Thymus (tissue), 11 donors: ENCODE measurements at regions not wholly inside any gene's neighbourhood (a gene's known extent, or its start where the extent isn't known, plus 50 kb on each side); places are given as distances from the start of the nearest gene placed in this dataset.

Experiments
- DNase-seq, 9 donors: peaks; one replicate each; pipeline ENCODE4 v3.0.0-alpha.2; 2013; ENCODE audit warnings: low spot score in 9 of 9, low read depth in 6 of 9, missing footprints in 1 of 9
- H3K27ac ChIP-seq, 2 donors: one replicate each; pipeline ENCODE4 v1.5.1; 2013; ENCODE audit warnings: control low read depth in 1 of 2, low read depth in 1 of 2, low read length in 1 of 2, mild to moderate bottlenecking in 1 of 2, moderate library complexity in 1 of 2
- H3K27me3 ChIP-seq, 2 donors: one replicate each; pipeline ENCODE4 v1.5.1; 2013; ENCODE audit warnings: low read length in 1 of 2; ENCODE audit not compliant: control insufficient read depth in 2 of 2, insufficient read depth in 1 of 2
- H3K36me3 ChIP-seq, 2 donors: one replicate each; pipeline ENCODE4 v1.5.1; 2013; ENCODE audit warnings: low read length in 1 of 2, mild to moderate bottlenecking in 1 of 2, moderate library complexity in 1 of 2; ENCODE audit not compliant: control insufficient read depth in 2 of 2, insufficient read depth in 2 of 2
- H3K4me1 ChIP-seq, 2 donors: one replicate each; pipeline ENCODE4 v1.5.1; 2013; ENCODE audit warnings: low read length in 2 of 2; ENCODE audit not compliant: control insufficient read depth in 2 of 2, insufficient read depth in 2 of 2
- H3K4me3 ChIP-seq, 2 donors: one replicate each; pipeline ENCODE4 v1.5.1; 2013; ENCODE audit warnings: low read length in 2 of 2, control low read depth in 1 of 2, mild to moderate bottlenecking in 1 of 2
- H3K9me3 ChIP-seq, 2 donors: one replicate each; pipeline ENCODE4 v1.5.1; 2013; ENCODE audit warnings: low read length in 1 of 2, mild to moderate bottlenecking in 1 of 2; ENCODE audit not compliant: control insufficient read depth in 2 of 2, insufficient read depth in 1 of 2
- WGBS: extraction: QIAGEN DNeasy Blood & Tissue Kit; methylation state at CpG from one replicate; pipeline ENCODE4 v1.1.7; 2013; 5-methylcytosine and 5-hydroxymethylcytosine counted together
- donor health status: healthy.

DNA sequence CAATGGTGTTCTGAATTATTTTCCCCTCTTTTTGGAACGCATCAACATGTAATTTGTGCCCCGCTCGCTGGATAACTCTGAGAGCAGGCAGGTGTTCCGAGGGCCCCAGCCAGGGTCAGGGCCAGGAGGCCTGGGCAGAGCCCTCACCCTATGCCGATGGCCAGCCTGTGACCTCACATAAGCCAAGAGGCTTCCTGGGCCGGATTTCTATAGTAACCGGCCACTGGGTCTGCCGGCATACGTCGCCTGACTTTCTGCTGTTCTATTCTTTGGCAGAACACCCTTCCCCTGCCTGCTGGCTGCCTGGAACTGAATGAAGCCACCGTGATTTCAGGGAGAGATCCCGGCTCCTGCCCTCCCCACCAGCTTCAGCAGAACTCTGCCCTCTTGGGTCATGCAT, 375.2 kb downstream of the SHANK2 start:
- no peaks in the 10 kb centered on the region for H3K36me3 ChIP-seq
- 84% methylated on average over 12 of the region's 12 CpGs for WGBS
- DNase-seq, result no peak

DNA sequence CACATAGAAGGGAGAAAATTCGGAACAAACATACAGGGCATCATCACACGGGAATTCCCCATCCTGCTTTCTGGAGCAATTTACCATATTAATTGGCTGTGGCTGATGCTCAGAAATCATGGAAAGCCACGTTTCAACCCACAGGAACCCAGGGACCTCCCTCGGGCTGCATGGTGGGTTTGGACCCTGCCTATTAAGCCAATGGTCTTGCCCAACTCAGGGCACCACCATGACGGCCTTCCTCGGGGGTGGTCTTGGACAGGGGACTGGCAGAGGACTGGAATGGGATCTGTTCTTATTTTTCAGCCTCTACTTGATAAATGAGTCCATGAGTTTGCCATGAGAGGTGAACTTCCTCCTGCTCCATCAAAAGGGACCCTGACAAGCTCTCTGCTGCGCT, 374.0 kb downstream of the SHANK2 start:
- Histone ChIP-seq H3K36me3 (no peaks in the 10 kb centered on the region), H3K4me3 (no peak overlapping the region), H3K27ac (no peak overlapping the region), H3K4me1 (no peaks in the 10 kb centered on the region), H3K27me3 (no peaks in the 10 kb centered on the region), H3K9me3 (no peaks in the 10 kb centered on the region)
- WGBS, result 84% methylated on average over 7 of the region's 7 CpGs
- DNase-seq, result no peak

More for the DNA sequence above, 375.2 kb downstream of the SHANK2 start:
- no peaks in the 10 kb centered on the region for H3K4me1 ChIP-seq
- H3K4me3 ChIP-seq, result no peak overlapping the region
- H3K9me3 ChIP-seq, result no peaks in the 10 kb centered on the region
- H3K27ac ChIP-seq, result no peak overlapping the region
- no peaks in the 10 kb centered on the region for H3K27me3 ChIP-seq

DNA sequence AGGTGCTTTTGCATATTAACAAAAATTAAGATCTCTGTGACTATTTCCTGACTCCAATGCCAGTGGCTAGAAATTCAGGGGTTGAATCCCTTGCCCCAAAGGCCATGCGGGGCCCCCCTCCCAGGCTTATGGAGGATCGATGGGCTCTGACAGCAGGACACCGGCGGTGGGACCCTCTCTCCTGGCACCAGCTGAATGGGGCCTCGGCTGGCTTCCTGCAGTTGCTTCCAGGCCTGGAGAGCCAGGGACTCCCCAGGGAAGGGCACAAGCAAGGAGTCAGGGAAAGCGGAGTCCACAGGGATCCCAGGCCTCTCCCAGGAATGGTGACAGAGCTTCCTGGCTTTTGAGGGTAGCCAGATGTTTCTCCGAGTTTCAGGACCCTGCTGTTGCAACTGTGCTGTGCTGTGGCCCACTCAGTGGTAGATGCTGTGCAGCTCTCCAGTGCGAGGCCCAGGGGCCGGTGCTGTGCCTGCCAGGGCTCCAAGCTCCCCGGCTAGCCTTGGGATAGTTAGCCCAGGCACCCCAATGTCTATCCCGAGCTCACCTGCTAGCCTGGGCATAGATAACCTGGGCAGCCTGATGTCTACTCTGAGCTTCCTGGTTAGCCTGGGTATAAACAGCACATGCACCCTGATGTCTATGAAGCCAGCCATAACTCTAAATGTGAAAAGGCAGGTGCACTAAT, 372.6 kb downstream of the SHANK2 start:
- no peak overlapping the region for H3K4me3 ChIP-seq
- no peaks in the 10 kb centered on the region for H3K36me3 ChIP-seq
- no peak overlapping the region for H3K27ac ChIP-seq
- H3K27me3 ChIP-seq, result no peaks in the 10 kb centered on the region
- 91% methylated on average over 11 of the region's 11 CpGs for WGBS
- DNase-seq, result no peak
- H3K4me1 ChIP-seq, result no peaks in the 10 kb centered on the region
- H3K9me3 ChIP-seq, result no peaks in the 10 kb centered on the region

GRCh38 chr11:70880416-70880815, 372.0 kb downstream of the SHANK2 start:
- no peaks in the 10 kb centered on the region for H3K27me3 ChIP-seq

DNA sequence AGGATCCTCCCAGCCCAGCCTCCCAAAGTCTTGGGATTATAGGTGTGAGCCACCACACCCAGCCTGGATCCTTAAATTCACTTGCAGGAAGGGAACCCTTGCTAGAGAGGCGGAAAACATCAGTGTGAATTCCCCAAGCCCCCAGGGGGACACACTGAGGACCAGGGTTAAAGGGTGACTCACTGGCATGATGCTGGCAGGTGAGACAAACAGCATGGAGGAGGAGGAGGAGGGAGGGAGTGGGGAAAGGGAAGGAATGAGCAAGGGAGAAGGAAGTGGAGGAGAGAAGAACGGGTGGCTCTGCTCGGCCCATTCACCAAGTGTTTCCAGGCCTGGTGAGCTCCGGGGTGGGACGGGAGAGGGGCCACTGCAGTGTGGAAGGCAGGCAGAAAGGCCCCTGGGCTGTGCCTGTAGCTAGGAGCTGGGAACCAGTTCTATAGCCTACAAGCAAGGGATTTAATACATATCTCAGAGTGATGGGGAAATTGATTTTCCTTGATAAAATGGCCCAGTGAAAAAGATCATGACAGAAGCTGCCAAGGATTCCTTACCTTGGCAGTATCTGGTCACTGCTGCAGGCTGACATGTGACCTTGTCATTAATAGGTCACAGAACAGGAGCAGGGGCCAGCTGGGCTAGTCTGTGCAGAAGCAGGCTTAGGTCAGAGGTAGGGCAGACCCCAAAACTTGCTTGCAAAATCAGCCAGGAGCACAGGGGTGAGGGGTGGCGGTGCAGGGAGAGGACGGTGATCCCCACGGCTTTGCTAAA, 370.2 kb downstream of the SHANK2 start:
- Histone ChIP-seq H3K4me1 (no peaks in the 10 kb centered on the region), H3K4me3 (no peak overlapping the region), H3K27me3 (no peaks in the 10 kb centered on the region), H3K9me3 (no peaks in the 10 kb centered on the region), H3K27ac (no peak overlapping the region), H3K36me3 (no peaks in the 10 kb centered on the region)
- 74% methylated on average over 8 of the region's 8 CpGs for WGBS
- DNase-seq, result no peak

More at GRCh38 chr11:70880416-70880815, 372.0 kb downstream of the SHANK2 start:
- Histone ChIP-seq H3K4me1 (no peaks in the 10 kb centered on the region), H3K9me3 (no peaks in the 10 kb centered on the region), H3K4me3 (no peak overlapping the region), H3K36me3 (no peaks in the 10 kb centered on the region), H3K27ac (no peak overlapping the region)
- WGBS, result 94% methylated on average over 5 of the region's 5 CpGs
- no peak for DNase-seq

DNA sequence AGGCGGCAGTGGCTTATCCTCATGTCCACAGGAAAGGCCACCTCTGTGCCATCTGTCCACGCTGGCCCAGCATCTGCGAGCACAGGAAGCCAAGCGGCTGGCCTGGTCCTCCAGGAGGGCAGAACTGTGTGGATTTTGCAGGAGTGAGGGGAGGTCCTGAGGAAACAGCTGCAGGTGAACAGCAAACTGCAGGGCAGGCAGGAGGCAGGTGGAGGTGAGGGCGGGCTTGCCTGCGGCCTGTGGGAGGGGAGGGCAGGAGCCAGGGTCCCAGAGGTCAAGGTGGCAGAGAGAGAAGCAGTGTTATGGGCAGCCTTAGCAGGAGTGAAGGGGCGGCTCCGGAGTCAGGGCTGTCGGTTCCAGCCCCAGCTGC, 369.7 kb downstream of the SHANK2 start:
- H3K36me3 ChIP-seq, result no peaks in the 10 kb centered on the region
- WGBS, result 86% methylated on average over 9 of the region's 9 CpGs
- no peaks in the 10 kb centered on the region for H3K27me3 ChIP-seq
- no peaks in the 10 kb centered on the region for H3K9me3 ChIP-seq
- no peak overlapping the region for H3K4me3 ChIP-seq
- H3K27ac ChIP-seq, result no peak overlapping the region
- H3K4me1 ChIP-seq, result no peaks in the 10 kb centered on the region
- no peak for DNase-seq

DNA sequence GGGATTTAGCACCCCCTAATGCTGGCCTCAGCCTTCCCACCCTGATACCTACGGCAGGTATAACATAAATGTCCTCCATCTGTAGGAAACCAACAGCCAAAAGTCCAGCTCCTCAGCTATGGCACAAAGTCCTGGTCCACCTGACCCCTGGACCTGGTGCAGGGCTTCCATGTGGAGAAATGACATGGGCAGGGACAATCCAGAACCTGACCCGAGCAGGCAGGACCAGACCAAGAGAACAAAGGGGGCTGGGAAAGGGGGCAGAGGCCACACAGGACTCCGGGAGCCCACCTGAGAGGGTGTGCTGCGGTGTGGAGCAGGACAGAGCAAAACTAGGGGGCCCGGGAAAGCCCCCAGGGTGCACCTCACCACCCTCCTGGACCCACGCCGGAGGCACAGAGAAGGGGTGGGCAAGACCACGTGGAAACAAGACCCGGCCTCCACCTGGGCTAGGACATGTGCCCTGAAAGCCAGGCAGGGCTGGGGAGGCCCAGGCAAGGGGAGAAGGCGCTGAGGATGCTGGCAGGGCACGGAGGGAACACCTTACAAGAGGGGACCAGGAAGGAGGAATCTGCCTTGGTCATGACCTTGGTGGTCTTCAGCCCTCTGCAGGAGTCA, 368.9 kb downstream of the SHANK2 start:
- no peaks in the 10 kb centered on the region for H3K27me3 ChIP-seq
- H3K9me3 ChIP-seq, result no peaks in the 10 kb centered on the region
- no peak overlapping the region for H3K27ac ChIP-seq
- H3K4me1 ChIP-seq, result no peaks in the 10 kb centered on the region
- WGBS, result 89% methylated on average over 11 of the region's 11 CpGs
- no peaks in the 10 kb centered on the region for H3K36me3 ChIP-seq
- H3K4me3 ChIP-seq, result no peak overlapping the region
- no peak for DNase-seq

GRCh38 chr11:70883973-70884623, 368.3 kb downstream of the SHANK2 start:
- no peaks in the 10 kb centered on the region for H3K27me3 ChIP-seq
- H3K9me3 ChIP-seq, result no peaks in the 10 kb centered on the region
- no peaks in the 10 kb centered on the region for H3K36me3 ChIP-seq
- no peak overlapping the region for H3K27ac ChIP-seq
- 86% methylated on average over 12 of the region's 12 CpGs for WGBS
- H3K4me1 ChIP-seq, result no peaks in the 10 kb centered on the region
- H3K4me3 ChIP-seq, result no peak overlapping the region
- DNase-seq, result no peak
